ENCODE measurements at regions not wholly inside any gene's neighbourhood (a gene's known extent, or its start where the extent isn't known, plus 50 kb on each side); places are given as distances from the start of the nearest gene placed in this dataset.

DNA sequence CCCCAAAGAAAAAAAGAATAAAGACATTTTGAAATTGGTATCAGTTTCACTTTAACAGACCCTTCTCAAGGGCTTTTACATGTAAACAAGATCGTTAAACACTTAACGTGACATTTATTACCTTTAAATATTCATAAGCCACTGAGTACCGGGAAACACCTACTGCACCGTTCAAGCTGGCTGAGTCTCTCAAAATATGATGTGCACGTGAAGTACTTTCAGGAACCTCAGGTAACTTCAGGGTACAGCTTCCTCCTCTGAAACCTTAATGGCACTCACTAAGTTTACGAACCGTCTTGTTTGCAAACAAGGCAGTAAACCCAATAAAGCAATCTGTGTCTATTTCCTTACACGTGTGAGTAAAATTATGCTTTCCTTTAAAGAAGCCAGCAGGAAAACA lies 105.5 kb upstream of the TENM4 start:
- H3K4me3 ChIP-seq: no peak overlapping the region
- no peak overlapping the region for H3K27ac ChIP-seq (ENCODE audit: low read depth in 1 of 2, low read length in 1 of 2)
- TF ChIP-seq, protein P1, sequence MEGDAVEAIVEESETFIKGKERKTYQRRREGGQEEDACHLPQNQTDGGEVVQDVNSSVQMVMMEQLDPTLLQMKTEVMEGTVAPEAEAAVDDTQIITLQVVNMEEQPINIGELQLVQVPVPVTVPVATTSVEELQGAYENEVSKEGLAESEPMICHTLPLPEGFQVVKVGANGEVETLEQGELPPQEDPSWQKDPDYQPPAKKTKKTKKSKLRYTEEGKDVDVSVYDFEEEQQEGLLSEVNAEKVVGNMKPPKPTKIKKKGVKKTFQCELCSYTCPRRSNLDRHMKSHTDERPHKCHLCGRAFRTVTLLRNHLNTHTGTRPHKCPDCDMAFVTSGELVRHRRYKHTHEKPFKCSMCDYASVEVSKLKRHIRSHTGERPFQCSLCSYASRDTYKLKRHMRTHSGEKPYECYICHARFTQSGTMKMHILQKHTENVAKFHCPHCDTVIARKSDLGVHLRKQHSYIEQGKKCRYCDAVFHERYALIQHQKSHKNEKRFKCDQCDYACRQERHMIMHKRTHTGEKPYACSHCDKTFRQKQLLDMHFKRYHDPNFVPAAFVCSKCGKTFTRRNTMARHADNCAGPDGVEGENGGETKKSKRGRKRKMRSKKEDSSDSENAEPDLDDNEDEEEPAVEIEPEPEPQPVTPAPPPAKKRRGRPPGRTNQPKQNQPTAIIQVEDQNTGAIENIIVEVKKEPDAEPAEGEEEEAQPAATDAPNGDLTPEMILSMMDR (IDR thresholded peaks at IDR 0.05; ENCODE audit: control extremely low read depth, extremely low read depth): no peak
- H3K9ac ChIP-seq (ENCODE audit: insufficient read depth in 1 of 2, low read length in 2 of 2): no peak overlapping the region
- DNase-seq (no peak), ATAC-seq (ENCODE audit: insufficient read depth, low FRiP score) (peak; percentile 66)
- 45 to 53% methylated on average over 8 of the region's 8 CpGs for WGBS, 2 donors
- H3K4me1 ChIP-seq (ENCODE audit: control insufficient read depth in 5 of 5, insufficient read depth in 5 of 5, low read length in 5 of 5): peaks cover 0 to 25% (median 0%) of the 10 kb centered on the region in 5 donors
- no peaks in the 10 kb centered on the region for H3K9me3 ChIP-seq (ENCODE audit: control insufficient read depth in 4 of 4, insufficient read depth in 3 of 4, low read length in 3 of 4)
- H3K27me3 ChIP-seq (ENCODE audit: control insufficient read depth in 3 of 3, insufficient read depth in 3 of 3, low read length in 2 of 3): no peaks in the 10 kb centered on the region
- H3K36me3 ChIP-seq (ENCODE audit: control insufficient read depth in 4 of 4, insufficient read depth in 4 of 4, low read length in 4 of 4): no peaks in the 10 kb centered on the region

DNA sequence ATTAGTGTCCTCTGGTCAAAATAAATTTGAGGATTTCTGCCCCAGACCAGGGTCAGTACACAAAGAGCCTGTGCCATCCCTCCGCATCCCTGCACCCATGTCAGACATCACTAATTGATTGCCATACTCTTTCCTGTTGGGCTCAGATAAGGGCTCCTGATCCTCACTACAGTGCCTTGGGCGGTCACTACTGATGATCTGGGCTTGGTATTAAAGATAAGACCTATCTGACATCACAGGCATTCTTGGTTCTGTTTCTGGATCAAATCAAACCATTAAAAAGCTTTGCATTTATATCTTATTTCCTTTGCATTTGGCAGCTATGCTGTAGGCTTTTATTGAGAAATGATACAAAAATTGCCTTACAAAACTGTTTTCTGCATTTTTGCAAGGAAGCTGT lies 103.5 kb upstream of the TENM4 start:
- Histone ChIP-seq H3K9ac (ENCODE audit: insufficient read depth in 1 of 2, low read length in 2 of 2) (no peak overlapping the region), H3K36me3 (ENCODE audit: control insufficient read depth in 4 of 4, insufficient read depth in 4 of 4, low read length in 4 of 4) (no peaks in the 10 kb centered on the region), H3K9me3 (ENCODE audit: control insufficient read depth in 4 of 4, insufficient read depth in 3 of 4, low read length in 3 of 4) (no peaks in the 10 kb centered on the region), H3K27ac (ENCODE audit: low read depth in 1 of 2, low read length in 1 of 2) (no peak overlapping the region), H3K4me3 (no peak overlapping the region), H3K27me3 (ENCODE audit: control insufficient read depth in 3 of 3, insufficient read depth in 3 of 3, low read length in 2 of 3) (no peaks in the 10 kb centered on the region), H3K4me1 (ENCODE audit: control insufficient read depth in 5 of 5, insufficient read depth in 5 of 5, low read length in 5 of 5) (peaks cover 0 to 29% (median 0%) of the 10 kb centered on the region in 5 donors)
- TF ChIP-seq, protein P1 (IDR thresholded peaks at IDR 0.05; ENCODE audit: control extremely low read depth, extremely low read depth): no peak
- DNase-seq: no peak
- WGBS, 2 donors: 59 to 62% methylated on average over 2 of the region's 2 CpGs
- ATAC-seq (ENCODE audit: insufficient read depth, low FRiP score): no peak

DNA sequence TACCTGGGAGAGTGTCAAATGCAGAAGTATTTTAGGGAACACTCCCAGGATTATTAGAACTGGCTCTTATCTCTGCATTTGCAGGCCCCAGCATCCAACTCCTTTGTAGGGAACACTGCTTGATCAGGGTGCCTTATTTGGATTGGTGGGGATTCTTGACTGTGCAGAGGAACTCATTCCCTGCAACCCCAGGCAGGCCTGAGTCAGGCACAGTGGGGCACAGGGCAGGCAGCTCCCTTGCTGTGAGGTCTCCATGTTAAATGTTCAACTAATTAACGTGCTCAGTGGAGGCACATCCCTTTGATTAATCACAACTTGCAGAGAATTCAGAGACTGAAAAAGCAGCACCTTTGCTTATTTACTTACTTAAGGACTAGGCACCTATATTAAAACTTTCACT lies 102.3 kb upstream of the TENM4 start:
- Histone ChIP-seq H3K4me3 (no peak overlapping the region), H3K9me3 (ENCODE audit: control insufficient read depth in 4 of 4, insufficient read depth in 3 of 4, low read length in 3 of 4) (no peaks in the 10 kb centered on the region), H3K36me3 (ENCODE audit: control insufficient read depth in 4 of 4, insufficient read depth in 4 of 4, low read length in 4 of 4) (no peaks in the 10 kb centered on the region), H3K27ac (ENCODE audit: low read depth in 1 of 2, low read length in 1 of 2) (no peak overlapping the region), H3K9ac (ENCODE audit: insufficient read depth in 1 of 2, low read length in 2 of 2) (no peak overlapping the region), H3K4me1 (ENCODE audit: control insufficient read depth in 5 of 5, insufficient read depth in 5 of 5, low read length in 5 of 5) (peaks cover 0 to 29% (median 0%) of the 10 kb centered on the region in 5 donors), H3K27me3 (ENCODE audit: control insufficient read depth in 3 of 3, insufficient read depth in 3 of 3, low read length in 2 of 3) (no peaks in the 10 kb centered on the region)
- TF ChIP-seq, protein P1 (IDR thresholded peaks at IDR 0.05; ENCODE audit: control extremely low read depth, extremely low read depth): no peak
- WGBS, 2 donors: 42 to 55% methylated on average over 1 of the region's 1 CpG
- ATAC-seq (ENCODE audit: insufficient read depth, low FRiP score) (no peak), DNase-seq (no peak)

GRCh38 chr11:79541466-79541865 lies 100.6 kb upstream of the TENM4 start:
- no peaks in the 10 kb centered on the region for H3K9me3 ChIP-seq (ENCODE audit: control insufficient read depth in 4 of 4, insufficient read depth in 3 of 4, low read length in 3 of 4)
- 61 to 84% methylated on average over 4 of the region's 4 CpGs for WGBS, 2 donors
- H3K36me3 ChIP-seq (ENCODE audit: control insufficient read depth in 4 of 4, insufficient read depth in 4 of 4, low read length in 4 of 4): no peaks in the 10 kb centered on the region
- no peaks in the 10 kb centered on the region for H3K27me3 ChIP-seq (ENCODE audit: control insufficient read depth in 3 of 3, insufficient read depth in 3 of 3, low read length in 2 of 3)
- H3K4me1 ChIP-seq (ENCODE audit: control insufficient read depth in 5 of 5, insufficient read depth in 5 of 5, low read length in 5 of 5): peaks cover 0 to 29% (median 0%) of the 10 kb centered on the region in 5 donors
- TF ChIP-seq, protein P1 (IDR thresholded peaks at IDR 0.05; ENCODE audit: control extremely low read depth, extremely low read depth): no peak
- no peak overlapping the region for H3K9ac ChIP-seq (ENCODE audit: insufficient read depth in 1 of 2, low read length in 2 of 2)
- DNase-seq (peak in 2 of 3 donors; percentile 63 to 69), ATAC-seq (ENCODE audit: insufficient read depth, low FRiP score) (no peak)
- H3K4me3 ChIP-seq: no peak overlapping the region
- H3K27ac ChIP-seq (ENCODE audit: low read depth in 1 of 2, low read length in 1 of 2): no peak overlapping the region

Data from lung (tissue), 11 donors.